Astrocyte of the cerebellum (primary cell): ENCODE measurements at regions not wholly inside any gene's neighbourhood (a gene's known extent, or its start where the extent isn't known, plus 50 kb on each side); places are given as distances from the start of the nearest gene placed in this dataset.
"Not testable (repeated sequence)": the region's sequence is repeated elsewhere in the genome, so short reads cannot be mapped to it uniquely, and the experiment has no call there.

Experiments used
- DNase-seq: peaks from one replicate; pipeline ENCODE4 v3.0.0-alpha.2; 2011; ENCODE audit warnings: low read depth
- H3K4me3 ChIP-seq: 2 replicates; pipeline ENCODE4 v1.5.1; 2011; ENCODE audit warnings: mild to moderate bottlenecking, low read depth, low read length, moderate library complexity
- CTCF ChIP-seq: IDR thresholded peaks from 2 replicates; pipeline ENCODE4 v1.5.1; 2012; ENCODE audit warnings: low read length, low read depth, moderate library complexity, mild to moderate bottlenecking; ENCODE audit errors: missing control alignments
- in situ Hi-C: cut with HindIII; loops from 2 replicates; pipeline ENCODE4 v1.10.0; 2017; ENCODE audit warnings: low sequenced_read_pairs

GRCh38 chr6:48378884-48379407 lies 267.9 kb upstream of the PTCHD4 start:
- no peak for DNase-seq
- no peak overlapping the region for H3K4me3 ChIP-seq
- TF ChIP-seq CTCF = no peak
- in situ Hi-C loops = no loop called here

- in situ Hi-C loops = no loop called here
- DNase-seq = no peak
- no peak overlapping the region for H3K4me3 ChIP-seq
- TF ChIP-seq CTCF = no peak
These were observed 266.1 kb upstream of the PTCHD4 start for GRCh38 chr6:48377115-48377514.

GRCh38 chr6:48371226-48371625 lies 260.2 kb upstream of the PTCHD4 start:
- in situ Hi-C loops, H3K4me3 ChIP-seq, DNase-seq: not testable (repeated sequence)

GRCh38 chr6:48369100-48369499 lies 258.1 kb upstream of the PTCHD4 start:
- in situ Hi-C loops = no loop called here
- no peak for TF ChIP-seq CTCF
- H3K4me3 ChIP-seq = no peak overlapping the region
- DNase-seq = no peak

GRCh38 chr6:48325701-48326100 lies 214.7 kb upstream of the PTCHD4 start:
- no peak for TF ChIP-seq CTCF
- no peak overlapping the region for H3K4me3 ChIP-seq
- no peak for DNase-seq
- in situ Hi-C loops = no loop called here

- no peak for TF ChIP-seq CTCF
- H3K4me3 ChIP-seq = no peak overlapping the region
- no peak for DNase-seq
- in situ Hi-C loops = no loop called here
These were observed 207.7 kb upstream of the PTCHD4 start for GRCh38 chr6:48318670-48319069.

- H3K4me3 ChIP-seq = no peak overlapping the region
- no peak for TF ChIP-seq CTCF
- in situ Hi-C loops = no loop called here
- no peak for DNase-seq
These were observed 204.9 kb upstream of the PTCHD4 start for GRCh38 chr6:48315915-48316314.
